ENCODE measurements at regions not wholly inside any gene's neighbourhood (a gene's known extent, or its start where the extent isn't known, plus 50 kb on each side); places are given as distances from the start of the nearest gene placed in this dataset.

DNA sequence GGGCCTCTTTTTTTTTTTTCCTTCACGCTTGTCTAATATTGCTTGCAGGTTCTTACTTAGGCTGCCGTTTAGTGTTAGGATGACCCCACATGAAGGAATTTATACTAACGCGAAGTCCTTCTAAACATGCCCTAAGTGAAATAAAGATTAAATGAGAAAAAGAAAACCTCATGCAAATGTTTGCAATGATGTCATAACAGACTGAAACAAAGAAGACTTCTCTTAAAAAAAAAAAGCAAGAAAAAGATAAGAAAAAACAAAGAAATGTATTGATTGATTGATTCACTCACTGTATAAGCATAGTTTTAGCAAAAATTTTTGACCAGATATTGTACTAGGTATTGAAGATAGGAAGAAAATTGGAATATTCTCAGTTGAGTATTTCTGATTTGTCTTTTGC, 418.2 kb downstream of the IRS2 start:
- Histone ChIP-seq H3K36me3 (no peaks in the 10 kb centered on the region), H3K9me3 (no peaks in the 10 kb centered on the region), H3K4me1 (peaks cover 0 to 20% (median 8%) of the 10 kb centered on the region in 4 donors), H3K4me3 (no peak overlapping the region), H3K27ac (no peak overlapping the region), H3K27me3 (no peaks in the 10 kb centered on the region)
- TF ChIP-seq, protein P1, sequence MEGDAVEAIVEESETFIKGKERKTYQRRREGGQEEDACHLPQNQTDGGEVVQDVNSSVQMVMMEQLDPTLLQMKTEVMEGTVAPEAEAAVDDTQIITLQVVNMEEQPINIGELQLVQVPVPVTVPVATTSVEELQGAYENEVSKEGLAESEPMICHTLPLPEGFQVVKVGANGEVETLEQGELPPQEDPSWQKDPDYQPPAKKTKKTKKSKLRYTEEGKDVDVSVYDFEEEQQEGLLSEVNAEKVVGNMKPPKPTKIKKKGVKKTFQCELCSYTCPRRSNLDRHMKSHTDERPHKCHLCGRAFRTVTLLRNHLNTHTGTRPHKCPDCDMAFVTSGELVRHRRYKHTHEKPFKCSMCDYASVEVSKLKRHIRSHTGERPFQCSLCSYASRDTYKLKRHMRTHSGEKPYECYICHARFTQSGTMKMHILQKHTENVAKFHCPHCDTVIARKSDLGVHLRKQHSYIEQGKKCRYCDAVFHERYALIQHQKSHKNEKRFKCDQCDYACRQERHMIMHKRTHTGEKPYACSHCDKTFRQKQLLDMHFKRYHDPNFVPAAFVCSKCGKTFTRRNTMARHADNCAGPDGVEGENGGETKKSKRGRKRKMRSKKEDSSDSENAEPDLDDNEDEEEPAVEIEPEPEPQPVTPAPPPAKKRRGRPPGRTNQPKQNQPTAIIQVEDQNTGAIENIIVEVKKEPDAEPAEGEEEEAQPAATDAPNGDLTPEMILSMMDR (IDR thresholded peaks at IDR 0.05), result no peak
- intact Hi-C loops (cut with DNase I; ENCODE audit: low total_unique reads), result no loop called here
- DNase-seq, result no peak

DNA sequence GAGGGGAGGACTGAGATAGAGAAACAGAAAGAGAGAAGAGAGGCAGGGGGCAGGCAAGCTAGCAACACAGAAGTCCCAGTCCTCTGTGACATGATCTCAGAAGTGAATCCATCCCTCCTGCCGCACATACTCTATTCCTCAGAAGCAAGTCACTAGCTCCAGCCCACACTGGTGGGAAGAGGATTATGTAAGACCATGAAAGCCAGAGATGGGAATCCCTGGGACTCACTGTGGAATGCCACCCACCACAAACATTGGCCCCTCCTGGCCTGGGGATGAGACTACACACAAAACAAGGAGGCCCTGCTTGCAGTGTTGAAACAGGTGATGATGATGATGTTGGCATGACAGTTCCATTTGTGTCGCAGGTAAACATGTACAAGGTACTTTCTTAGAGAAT, 419.9 kb downstream of the IRS2 start:
- H3K27ac ChIP-seq, result no peak overlapping the region
- H3K36me3 ChIP-seq, result no peaks in the 10 kb centered on the region
- intact Hi-C loops (cut with DNase I; ENCODE audit: low total_unique reads), result no loop called here
- TF ChIP-seq, protein P1 (IDR thresholded peaks at IDR 0.05), result no peak
- H3K4me3 ChIP-seq, result no peak overlapping the region
- peaks cover 0 to 20% (median 8%) of the 10 kb centered on the region in 4 donors for H3K4me1 ChIP-seq
- no peak for DNase-seq
- H3K27me3 ChIP-seq, result no peaks in the 10 kb centered on the region
- H3K9me3 ChIP-seq, result no peaks in the 10 kb centered on the region

DNA sequence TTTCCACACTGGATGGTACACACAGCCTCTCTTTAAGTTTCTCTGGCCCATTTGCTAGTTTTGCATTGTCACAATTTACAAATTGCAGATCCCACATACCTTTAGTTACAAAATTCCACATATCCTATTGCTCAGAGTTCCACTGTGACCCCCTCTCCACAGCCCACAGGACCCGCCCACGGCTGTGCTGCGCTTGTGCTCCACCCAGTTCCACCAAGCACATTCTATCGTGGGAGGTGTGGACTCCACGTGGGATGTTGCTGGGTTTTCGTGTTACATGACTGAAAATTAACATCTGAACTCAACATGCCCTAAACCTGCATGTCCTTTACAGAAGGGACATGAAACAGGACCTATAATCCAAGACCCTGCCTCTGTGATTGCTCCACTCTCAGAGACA, 423.0 kb downstream of the IRS2 start:
- H3K36me3 ChIP-seq, result no peaks in the 10 kb centered on the region
- TF ChIP-seq, protein P1 (IDR thresholded peaks at IDR 0.05), result no peak
- intact Hi-C loops (cut with DNase I; ENCODE audit: low total_unique reads), result no loop called here
- H3K27ac ChIP-seq, result no peak overlapping the region
- no peaks in the 10 kb centered on the region for H3K9me3 ChIP-seq
- H3K4me3 ChIP-seq, result no peak overlapping the region
- H3K27me3 ChIP-seq, result no peaks in the 10 kb centered on the region
- DNase-seq, result no peak
- peaks cover 0 to under 1% (median 0%) of the 10 kb centered on the region in 4 donors for H3K4me1 ChIP-seq

DNA sequence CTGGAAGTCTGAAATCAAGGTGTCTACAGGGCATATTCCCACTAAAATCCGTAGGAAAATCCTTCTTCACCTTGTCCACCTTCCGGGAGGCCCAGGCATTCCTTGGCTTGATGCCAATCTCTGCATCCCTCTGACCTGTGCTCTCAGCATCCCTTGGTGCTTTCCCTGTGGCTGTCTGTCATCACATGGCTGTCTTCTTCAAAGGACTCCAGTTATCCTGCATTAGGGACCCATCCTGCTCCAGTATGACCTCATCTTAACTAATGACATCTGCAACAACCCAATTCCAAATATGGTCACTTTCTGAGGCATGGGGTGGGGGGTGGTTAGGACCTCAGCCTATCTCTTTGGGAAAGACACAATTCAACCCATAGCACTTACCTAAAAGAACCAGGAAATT, 423.8 kb downstream of the IRS2 start:
- Histone ChIP-seq H3K36me3 (no peaks in the 10 kb centered on the region), H3K9me3 (no peaks in the 10 kb centered on the region), H3K27me3 (no peaks in the 10 kb centered on the region), H3K4me1 (no peaks in the 10 kb centered on the region), H3K4me3 (no peak overlapping the region), H3K27ac (no peak overlapping the region)
- no peak for DNase-seq
- intact Hi-C loops (cut with DNase I; ENCODE audit: low total_unique reads), result no loop called here
- TF ChIP-seq, protein P1 (IDR thresholded peaks at IDR 0.05), result no peak

DNA sequence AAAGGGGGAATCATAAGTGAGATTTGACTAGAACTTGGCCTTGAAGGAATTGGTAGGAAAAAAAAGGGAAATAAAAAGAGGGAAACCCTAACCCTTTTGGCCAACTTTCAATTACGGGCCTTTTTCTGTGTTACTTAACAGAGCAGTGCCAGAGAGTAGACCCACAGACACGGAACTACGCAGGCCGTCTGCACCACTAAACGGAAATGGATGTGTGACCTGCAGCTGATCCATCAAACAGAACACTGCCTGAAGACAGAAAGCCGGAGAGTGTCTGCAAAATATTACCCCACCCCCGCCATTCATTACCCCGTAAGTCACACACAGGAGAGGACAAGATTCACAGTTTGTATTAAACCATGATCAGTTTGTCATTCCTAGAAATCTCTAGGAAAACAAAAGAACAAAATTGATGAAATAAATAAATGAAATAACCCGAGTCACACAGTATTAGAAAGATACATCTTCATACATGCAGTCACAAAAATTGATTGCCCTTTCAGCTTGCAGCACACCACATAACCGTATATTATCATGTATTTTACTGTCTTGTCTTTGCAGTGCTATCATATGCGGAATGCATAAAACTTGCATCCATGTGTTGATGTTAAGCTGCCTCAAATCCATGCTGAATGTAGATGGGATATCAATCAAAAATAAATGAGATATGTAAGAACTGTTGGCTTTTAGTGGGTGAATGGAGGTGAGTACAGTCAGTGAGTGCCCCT, 424.7 kb downstream of the IRS2 start:
- no peaks in the 10 kb centered on the region for H3K4me1 ChIP-seq
- no peak overlapping the region for H3K4me3 ChIP-seq
- no peak overlapping the region for H3K27ac ChIP-seq
- H3K36me3 ChIP-seq, result no peaks in the 10 kb centered on the region
- intact Hi-C loops (cut with DNase I; ENCODE audit: low total_unique reads), result no loop called here
- no peak for DNase-seq
- H3K9me3 ChIP-seq, result no peaks in the 10 kb centered on the region
- TF ChIP-seq, protein P1 (IDR thresholded peaks at IDR 0.05), result no peak
- no peaks in the 10 kb centered on the region for H3K27me3 ChIP-seq
